ENCODE measurements at regions not wholly inside any gene's neighbourhood (a gene's known extent, or its start where the extent isn't known, plus 50 kb on each side); places are given as distances from the start of the nearest gene placed in this dataset.

- DNase-seq = no peak
Observed at GRCh38 chr4:65120287-65120686, 550.0 kb downstream of the EPHA5 start.

DNA sequence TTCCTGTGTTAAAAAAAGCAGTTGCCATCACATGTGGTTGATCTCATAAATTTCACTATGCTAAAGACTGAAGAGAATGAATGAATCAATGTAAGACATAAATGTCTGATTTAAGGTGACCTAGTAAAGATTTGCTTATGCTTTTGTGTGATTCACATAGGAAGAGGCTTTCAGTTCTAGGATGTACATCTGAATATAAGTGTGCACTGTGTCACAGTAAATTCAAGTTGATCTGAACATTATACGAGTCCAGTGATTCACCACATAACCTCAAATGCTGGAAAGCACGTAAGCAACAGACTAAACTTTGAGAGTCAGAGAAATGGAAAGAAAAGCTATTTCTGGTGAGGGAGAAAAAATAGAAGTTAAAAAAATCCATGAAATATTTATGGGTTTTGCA, 567.9 kb downstream of the EPHA5 start:
- DNase-seq = no peak

DNA sequence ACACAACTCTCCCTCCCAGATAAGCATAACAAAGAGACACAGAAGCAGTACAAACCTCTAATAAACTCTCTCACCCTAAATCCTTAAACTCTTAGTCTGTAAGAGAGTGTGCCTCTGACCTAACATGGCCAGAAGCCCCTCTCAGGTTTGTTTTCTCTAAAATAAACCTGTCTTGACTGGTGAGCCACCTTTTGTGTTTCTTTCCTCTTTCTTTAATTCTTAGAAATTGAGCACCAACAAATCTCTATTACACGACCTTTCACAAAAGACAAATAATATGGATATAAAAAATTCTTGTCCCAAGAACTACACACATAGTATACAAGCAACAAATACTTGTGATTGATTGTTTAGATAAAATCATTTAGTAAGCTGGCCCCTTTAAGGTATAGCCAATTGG, 573.7 kb downstream of the EPHA5 start:
- DNase-seq = no peak

- DNase-seq = no peak
Observed at GRCh38 chr4:65089666-65090065, 580.6 kb downstream of the EPHA5 start.

DNA sequence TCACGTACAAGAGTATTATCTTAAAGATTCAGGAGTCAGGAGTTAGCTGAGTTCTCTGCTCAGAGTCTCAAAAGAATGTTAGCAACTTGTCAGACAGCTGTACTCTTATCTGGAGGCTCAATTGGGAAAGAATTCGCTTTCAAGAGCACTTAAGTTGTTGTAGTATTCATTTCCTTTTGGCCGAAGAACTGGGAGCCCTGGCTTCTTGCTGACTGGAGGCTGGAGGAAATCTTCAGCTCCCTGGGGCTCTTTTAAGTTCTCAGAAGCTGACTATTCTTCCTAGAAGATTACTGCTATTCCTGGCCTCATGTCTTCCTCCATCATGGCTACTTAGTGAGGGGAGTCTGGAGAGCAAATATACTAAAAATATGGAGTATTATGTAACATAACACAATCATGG, 587.2 kb downstream of the EPHA5 start:
- no peak for DNase-seq

- DNase-seq = no peak
Observed at GRCh38 chr4:65071564-65071963, 598.7 kb downstream of the EPHA5 start.

GRCh38 chr4:65069177-65069576, 601.1 kb downstream of the EPHA5 start:
- DNase-seq = no peak

GRCh38 chr4:65066106-65066505, 604.2 kb downstream of the EPHA5 start:
- DNase-seq = no peak

DNA sequence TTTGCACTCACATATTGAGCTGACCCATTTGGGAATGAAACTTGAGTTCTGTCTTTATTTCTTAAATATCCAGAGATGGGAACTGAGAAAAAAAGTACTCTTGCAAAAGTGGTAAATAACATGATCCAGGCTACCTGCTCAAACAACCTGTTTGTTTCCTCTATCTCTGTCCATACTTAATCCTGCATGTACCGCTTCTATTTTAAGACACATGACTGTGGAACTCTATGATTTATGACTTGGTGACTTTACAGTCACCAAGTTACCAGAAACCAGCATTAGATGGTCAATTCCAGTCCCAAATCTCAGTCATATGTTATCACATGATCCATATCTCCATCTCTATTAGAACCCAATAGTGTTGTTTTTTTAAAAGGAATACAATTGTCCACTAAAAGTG, 606.7 kb downstream of the EPHA5 start:
- no peak for DNase-seq

DNA sequence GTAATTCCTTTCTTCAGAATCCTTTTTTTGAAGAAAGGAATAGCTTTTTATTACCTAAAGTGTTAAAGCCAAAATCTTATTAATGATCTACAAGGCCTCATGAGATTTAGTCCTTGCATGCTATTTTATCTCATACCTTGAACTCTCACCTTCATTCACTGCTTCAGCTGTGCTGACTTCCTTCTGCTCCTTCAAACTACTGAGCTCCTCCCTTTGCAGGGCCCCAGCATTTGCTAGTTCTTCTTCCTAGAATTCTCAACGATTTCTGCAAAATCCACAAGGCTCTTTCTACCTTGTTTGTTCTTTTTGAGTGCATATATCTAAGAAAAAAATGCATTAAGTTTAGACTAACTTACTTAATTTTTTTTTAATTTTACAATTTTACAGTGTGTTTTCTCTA, 619.5 kb downstream of the EPHA5 start:
- no peak for DNase-seq

- DNase-seq = no peak
Observed at GRCh38 chr4:65046192-65047133, 623.8 kb downstream of the EPHA5 start.

GRCh38 chr4:65033899-65034298, 624.6 kb upstream of the TECRL start:
- no peak for DNase-seq

DNA sequence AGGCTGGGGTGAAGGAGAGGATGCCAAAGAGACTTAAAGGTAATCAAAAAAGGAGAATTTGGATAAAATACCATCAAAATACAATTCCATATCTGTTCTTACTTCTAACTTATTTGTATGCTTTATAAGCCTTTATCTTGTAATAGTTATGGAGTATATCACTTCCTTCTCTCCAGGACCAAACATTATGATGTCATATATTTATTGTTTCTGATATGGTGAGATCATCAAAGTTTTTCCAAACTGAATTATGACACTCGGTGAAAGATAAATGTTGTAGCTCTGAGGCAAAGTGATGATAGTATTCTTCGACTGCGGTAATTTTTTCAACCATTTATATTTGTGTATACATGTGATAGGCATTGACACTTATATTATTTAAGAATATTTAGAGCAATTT, 619.3 kb upstream of the TECRL start:
- no peak for DNase-seq

DNA sequence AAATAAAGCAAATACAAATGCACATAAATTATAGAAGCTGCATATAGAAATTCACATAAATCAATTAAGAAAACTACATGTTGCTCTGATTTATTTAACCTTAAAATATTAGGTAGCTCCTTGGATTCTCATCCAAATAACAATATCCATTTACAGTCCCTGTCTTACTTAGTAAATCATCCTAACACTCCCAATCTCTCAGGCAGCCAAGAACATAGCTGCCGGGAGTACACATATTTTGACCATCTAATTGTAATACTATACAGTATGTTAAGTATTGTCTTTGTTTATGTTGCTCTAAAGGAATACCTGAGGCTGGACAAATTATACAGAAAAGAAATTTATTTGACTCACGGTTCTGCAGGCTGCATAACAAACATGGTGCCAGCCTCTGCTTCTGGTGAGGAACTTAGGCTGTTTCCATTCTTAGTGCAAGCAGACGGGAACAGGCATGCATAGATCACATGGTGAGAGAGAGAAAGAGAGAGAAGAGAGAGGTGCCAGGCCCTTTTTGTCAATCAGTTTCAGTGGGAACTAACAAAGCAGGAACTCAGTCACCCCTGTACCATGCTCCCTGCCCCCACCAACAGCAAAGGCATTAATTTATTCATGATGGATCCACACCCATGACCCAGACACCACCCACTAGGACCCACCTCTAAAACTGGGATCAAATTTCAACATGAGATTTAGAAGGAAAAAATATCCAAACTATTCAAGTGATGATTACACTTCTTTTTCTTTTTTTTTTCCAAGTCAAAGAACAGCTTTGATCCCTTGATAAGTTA, 614.8 kb upstream of the TECRL start:
- DNase-seq = no peak

DNA sequence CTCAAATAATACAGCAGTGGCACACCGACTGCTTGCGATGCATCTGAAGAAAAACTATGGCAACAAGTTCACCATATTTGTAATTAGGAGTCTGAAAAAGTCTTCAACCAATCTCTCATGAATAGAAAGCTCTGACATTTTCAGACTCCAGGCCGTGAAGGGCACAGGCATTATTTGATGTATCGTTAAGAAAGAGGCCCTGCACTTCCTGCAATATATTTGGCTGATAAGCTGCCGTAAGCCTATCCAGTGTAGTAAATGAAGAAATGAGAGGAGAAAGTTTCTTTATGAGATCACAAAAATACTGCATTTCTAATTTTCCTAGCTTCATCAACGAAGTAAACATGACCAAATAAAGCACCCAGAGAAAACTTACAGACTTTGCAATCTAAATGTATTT, 613.8 kb upstream of the TECRL start:
- no peak for DNase-seq

DNA sequence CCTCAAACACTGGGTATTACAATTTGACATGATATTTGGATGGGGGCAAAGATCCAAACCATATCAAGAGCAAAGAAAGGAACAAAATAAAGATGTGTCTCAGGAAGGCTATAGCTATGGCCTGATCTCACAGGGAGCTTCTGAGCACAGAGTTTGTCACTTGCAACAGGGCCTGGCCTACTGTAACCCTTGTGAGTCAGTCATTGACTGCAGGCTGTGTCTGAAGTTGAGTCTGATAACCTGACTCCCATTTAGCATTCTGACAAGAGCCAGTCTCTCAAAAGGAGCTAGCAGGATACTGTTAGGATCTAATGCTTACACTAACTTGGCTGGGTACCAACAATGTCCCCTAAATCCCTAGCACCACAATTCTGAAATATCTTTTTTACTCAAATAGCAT, 612.5 kb upstream of the TECRL start:
- no peak for DNase-seq

DNA sequence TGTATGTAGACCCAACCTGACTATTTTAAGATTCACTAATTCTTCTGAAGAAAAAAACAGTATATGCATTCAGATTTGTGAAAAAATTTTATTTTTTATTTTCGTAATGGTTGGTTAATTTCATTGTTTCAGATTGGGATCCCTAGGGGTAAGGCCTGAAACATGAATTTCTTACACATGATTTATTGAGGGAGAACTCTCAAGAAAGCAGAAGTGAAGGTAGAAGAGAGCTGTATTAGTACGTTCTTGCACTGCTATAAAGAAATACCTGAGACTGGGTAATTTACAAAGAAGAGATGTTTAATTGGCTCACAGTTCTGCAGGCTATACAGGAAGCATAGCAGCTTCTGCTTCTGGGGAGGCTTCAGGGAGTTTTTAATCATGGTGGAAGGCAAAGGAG, 611.9 kb upstream of the TECRL start:
- no peak for DNase-seq

DNA sequence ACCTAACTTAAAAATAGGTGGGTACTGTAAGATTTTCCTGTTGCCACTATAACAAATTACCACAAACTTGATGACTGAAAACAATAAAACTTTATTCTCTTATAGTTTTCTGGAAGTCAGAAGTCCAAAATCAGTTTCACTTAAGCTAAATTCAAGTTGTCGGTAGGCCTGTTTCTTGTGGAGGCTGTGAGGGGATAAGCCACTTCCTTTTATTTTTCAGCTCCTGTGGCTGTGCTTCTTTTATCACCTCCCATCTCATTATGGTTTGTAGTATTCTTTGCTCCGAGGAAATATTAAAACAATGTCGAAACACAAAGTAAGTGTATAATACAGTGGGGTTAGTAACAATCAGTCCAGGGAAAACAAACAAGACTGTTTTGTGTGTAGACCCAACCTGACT, 610.5 kb upstream of the TECRL start:
- no peak for DNase-seq

DNA sequence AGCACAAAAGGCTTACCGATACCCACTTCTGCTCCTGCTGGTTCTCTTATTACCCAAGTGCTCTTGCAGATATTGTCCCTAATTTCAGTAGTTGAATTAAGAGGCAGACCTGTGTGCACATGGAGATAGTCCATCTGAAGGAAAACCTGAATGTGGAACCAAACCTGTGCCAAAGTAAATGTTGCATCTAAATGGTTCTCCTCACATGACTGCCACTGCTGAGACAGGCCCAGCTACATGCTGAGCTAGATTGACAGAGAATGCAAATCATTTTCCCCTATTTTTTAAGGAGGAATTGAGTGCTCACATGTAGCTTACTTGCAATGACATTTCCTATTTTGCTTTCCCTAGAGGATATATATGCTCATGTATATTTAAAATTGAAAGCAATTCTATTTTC, 609.1 kb upstream of the TECRL start:
- DNase-seq = no peak

DNA sequence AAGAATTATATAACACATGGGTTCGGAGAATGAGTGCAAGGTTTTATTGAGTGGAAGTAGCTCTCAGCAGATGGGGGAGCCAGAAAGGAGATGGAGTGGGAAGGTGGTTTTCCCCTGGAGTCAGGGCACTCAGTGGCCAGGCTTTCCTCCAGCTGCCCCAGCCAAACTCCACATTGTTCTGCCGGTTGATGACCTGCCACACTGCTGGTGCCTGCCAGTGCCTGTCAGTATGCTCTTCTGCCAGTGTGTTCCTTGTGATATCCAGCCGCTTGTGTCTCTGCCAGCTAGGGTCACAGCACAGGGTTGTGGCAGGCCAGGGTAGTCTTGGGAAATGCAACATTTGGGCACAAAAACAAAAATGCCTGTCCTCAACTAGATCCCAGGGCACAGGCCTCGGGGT, 604.8 kb upstream of the TECRL start:
- DNase-seq = no peak

DNA sequence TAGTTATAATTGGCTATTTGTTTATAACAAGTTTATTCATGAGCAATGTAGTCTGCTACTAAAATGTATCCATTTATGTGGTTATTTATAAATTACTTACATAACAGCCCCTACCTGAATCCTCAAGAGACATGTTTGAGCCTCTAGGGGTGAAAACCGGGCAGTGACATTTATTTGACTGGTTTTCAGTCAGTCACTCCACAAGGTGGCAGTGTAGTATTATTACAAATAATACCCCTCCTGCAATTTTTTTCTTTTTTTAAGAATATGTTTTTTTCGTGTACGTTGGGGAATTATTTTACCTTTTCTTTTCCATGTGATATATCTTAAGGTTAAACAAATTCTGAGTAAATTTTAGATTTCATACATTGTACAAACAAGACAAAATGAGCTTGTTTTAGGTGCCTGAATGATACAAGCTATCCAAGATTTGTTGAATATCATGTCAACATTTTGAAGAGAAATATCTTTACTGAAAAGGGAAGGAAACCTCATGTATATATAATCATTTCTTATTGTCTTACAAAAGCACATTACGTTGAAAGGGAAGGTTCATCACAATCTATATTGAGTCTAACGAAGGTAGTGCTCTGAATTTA, 598.7 kb upstream of the TECRL start:
- no peak for DNase-seq

- no peak for DNase-seq
Observed at GRCh38 chr4:64975177-64975576, 565.9 kb upstream of the TECRL start.

- no peak for DNase-seq
Observed at GRCh38 chr4:64969081-64969480, 559.8 kb upstream of the TECRL start.

DNA sequence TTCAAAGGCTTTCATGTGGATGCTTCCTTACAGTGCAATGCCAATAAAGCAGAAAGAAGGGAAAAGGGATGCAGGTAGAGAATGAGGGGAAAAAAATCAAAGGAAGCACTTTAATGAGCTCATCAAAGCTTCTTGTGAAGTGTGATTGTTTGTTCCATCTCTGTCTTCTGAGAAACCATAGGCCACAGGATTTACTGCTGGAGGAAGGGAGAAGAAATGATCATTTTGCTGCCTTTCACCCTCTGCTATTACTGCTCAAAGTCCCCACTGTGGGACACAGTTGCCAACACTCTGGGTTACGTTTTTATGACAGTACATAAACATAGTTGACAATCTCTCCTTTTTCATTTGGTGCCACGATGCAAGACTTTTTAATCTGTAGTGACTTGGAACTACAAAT, 558.0 kb upstream of the TECRL start:
- no peak for DNase-seq
